Ramos (cell line): ENCODE measurements at regions not wholly inside any gene's neighbourhood (a gene's known extent, or its start where the extent isn't known, plus 50 kb on each side); places are given as distances from the start of the nearest gene placed in this dataset.

ENCODE experiments used
- in situ Hi-C: fragments of 300-500 bp; cut with MboI; formaldehyde crosslinking; loops from one replicate; pipeline ENCODE4 v1.14.3; 2022; ENCODE audit warnings: low sequenced_read_pairs; ENCODE audit not compliant: unreplicated experiment

- in situ Hi-C loops = no loop called here
Observed at GRCh38 chr9:115359017-115359780, 241.2 kb upstream of the TNC start.

- in situ Hi-C loops = no loop called here
Observed at GRCh38 chr9:115360122-115360521, 242.2 kb upstream of the TNC start.

- in situ Hi-C loops = no loop called here
Observed at GRCh38 chr9:115362101-115362500, 244.1 kb upstream of the TNC start.

DNA sequence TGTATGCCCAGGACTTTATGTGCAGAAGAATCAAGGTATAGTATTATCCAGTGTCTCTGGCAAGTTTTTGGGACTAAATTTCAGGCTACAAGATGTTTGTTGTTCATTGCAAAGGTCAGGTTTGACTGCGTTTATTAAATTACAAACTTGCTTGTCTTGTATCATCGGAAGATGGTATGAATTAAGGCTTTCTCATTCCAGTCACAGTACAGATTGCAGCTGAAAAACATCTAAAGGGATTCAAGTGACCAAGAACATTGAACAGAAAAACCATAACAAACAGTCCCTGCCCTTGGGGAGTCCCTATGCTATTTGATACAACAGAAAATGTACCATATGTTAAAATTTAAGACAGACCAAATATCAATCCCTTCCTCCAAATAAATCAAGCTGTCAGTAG is 244.7 kb upstream of the TNC start:
- in situ Hi-C loops = no loop called here

DNA sequence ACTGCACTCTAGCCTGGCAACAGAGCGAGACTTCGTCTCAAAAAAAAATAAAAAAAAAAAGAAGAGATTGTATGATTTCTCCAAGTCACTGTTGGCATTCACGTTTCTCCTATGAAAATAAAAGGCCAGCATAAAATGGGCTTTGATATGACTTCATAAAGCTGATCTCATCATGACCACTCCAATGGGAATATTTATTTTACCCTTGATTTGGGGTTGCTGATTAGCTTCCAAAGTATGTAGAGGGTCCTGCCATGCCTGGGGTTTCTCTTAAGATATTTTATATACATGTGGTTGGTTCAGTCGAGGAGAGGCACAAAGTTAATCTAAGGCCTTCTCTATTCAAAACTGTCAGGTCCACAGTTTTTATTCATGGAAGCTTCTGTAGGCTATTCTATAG is 247.0 kb upstream of the TNC start:
- in situ Hi-C loops = no loop called here

- in situ Hi-C loops = no loop called here
Observed at GRCh38 chr9:115367321-115367720, 249.4 kb upstream of the TNC start.

- in situ Hi-C loops = no loop called here
Observed at GRCh38 chr9:115367780-115368525, 250.0 kb upstream of the TNC start.

DNA sequence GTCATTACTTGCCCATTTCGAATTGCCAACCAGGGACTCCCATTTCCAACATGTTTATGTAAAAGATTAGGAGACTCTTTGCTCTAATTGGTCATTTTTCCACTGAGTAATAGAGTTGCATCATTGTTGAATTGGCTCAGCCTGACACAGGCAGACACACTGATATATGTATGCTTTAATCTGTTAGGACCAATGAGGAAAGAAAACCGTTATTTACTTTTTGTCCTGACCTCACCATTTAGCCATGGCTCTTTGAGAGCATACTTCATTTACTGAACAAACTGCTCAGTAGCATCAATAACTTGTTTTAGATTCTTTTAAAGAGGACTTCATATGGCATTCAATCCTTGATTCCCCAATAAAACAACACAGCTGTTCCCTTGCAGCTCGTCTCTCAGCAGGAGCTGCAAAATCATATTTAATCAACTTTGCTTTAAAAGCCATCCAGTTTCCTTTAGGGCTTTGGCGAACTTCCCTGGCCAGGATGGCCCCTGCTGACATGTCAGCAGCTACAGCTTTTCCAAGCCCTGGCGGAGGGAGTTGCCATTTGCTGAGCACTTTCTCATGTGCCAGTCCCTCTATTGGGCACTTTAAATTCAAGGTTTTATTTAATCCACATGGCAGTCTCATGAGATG is 251.5 kb upstream of the TNC start:
- in situ Hi-C loops = no loop called here

DNA sequence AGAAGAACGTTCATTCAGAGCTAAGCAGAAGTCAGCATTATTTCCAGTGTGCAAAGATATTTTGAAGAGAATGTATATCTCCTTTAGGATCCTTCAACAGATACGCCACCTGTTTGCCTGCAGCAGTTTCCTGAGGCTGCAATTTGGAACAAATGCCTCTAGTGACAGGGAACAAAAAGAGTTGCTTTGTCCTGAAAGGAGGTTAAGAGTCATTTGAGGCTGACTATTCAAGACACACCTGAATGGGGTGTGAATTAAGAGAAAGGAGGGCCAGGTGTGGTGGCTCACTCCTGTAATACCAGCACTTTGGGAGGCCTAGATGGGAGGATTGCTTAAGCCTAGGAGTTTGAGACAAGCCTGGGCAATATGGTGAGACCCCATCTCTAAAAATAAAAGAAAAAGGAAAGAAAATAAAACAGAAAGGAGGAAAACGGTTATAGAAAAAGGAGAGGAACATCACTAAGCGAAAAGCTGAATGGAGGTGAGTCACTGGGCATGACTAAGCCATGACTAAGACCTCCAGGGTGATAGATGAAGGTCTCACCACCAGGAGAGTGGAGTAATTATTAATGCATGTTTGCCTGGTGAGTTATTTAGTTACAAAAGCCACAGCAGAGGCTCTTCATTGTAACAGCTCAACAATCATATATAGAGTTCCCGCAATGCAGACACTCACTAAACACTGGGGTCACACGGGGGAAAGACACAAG is 255.2 kb upstream of the TNC start:
- in situ Hi-C loops = no loop called here

DNA sequence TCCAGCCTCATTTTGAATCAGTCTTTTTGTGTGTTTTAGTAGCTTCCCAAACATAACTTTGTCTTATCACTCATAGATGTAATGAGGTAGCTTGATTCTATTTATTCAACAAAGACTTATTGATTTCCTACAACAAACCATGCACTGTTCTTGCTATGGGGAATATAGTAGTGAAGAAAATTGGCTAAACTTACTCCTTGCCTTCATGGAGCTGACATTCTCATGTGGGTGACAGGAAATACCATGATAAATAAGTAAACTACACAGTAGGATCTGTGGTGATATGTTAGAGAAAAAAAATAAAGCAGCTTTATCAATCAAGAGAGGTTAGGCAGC is 255.7 kb upstream of the TNC start:
- in situ Hi-C loops = no loop called here

- in situ Hi-C loops = no loop called here
Observed at GRCh38 chr9:115374724-115375268, 256.8 kb upstream of the TNC start.

GRCh38 chr9:115378241-115378640 is 260.3 kb upstream of the TNC start:
- in situ Hi-C loops = no loop called here

- in situ Hi-C loops = no loop called here
Observed at GRCh38 chr9:115378758-115379157, 260.8 kb upstream of the TNC start.

DNA sequence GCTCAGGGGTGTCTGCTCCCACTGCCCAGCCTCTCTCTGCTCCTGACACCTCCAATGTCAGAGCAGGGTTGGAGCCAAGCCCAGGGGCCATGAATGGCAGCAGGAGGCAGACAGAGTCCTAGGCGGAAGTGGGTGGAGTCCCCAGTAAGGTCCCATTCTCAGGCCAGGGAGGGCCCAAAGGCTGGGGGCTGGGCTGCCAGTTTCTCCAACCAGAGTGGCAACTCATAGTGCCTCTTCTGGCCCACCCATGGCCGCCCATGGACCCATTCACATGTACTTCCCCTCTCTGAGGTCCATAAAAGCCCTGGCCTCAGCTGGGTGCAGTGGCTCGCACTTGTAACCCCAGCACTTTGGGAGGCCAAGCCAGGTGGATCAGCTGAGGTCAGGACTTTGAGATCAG is 261.8 kb upstream of the TNC start:
- in situ Hi-C loops = no loop called here

GRCh38 chr9:115382865-115383264 is 264.9 kb upstream of the TNC start:
- in situ Hi-C loops = no loop called here

- in situ Hi-C loops = no loop called here
Observed at GRCh38 chr9:115385383-115386122, 267.6 kb upstream of the TNC start.

GRCh38 chr9:115386963-115387770 is 269.2 kb upstream of the TNC start:
- in situ Hi-C loops = no loop called here

DNA sequence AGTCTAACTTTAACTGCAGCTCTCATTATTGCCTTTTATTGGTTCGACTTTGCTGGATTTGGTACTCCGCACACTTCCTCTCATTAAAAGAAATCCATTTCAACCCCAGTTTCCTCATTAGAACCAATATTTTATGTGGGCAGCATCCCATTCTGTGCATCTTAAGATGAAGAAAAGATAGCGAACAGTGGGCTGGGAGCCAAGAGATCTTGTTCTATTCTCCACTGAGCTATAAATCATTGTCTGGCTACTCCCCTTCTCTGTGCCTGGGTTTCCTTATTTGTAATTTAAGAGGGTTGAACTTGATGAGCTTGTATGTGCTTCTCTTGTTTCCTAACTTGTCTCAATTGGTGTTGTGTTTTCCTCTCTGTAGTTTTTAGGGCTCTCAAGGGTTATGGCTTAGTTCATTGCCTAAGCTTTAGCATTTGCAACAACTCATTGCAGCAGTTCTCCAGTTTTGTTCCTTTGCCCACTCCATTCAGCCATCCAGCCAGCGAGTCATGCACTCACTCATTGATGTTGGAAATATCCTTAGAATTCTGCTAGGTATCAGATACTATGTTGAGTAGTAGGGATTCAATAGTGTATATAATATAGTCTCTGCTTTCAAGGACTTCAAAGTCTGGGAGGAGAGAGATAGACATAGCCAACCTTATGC is 273.3 kb upstream of the TNC start:
- in situ Hi-C loops = no loop called here
